ENCODE measurements at regions not wholly inside any gene's neighbourhood (a gene's known extent, or its start where the extent isn't known, plus 50 kb on each side); places are given as distances from the start of the nearest gene placed in this dataset.

GRCh38 chr2:234845602-234846590 lies 105.9 kb upstream of the SH3BP4 start:
- no peak overlapping the region for H3K27ac ChIP-seq
- no peak overlapping the region for H3K4me3 ChIP-seq
- no peak for TF ChIP-seq CTCF (IDR thresholded peaks at IDR 0.05)
- no peak for DNase-seq (ENCODE audit: low spot score)
- no peaks in the 10 kb centered on the region for H3K27me3 ChIP-seq
- H3K36me3 ChIP-seq: no peaks in the 10 kb centered on the region
- no peaks in the 10 kb centered on the region for H3K9me3 ChIP-seq
- peaks cover 0 to under 1% of the 10 kb centered on the region in 2 donors for H3K4me1 ChIP-seq

- TF ChIP-seq CTCF (IDR thresholded peaks at IDR 0.05): no peak
- Histone ChIP-seq H3K36me3 (no peaks in the 10 kb centered on the region), H3K9me3 (no peaks in the 10 kb centered on the region), H3K4me3 (no peak overlapping the region), H3K27me3 (no peaks in the 10 kb centered on the region), H3K27ac (no peak overlapping the region), H3K4me1 (peaks cover 0 to 17% of the 10 kb centered on the region in 2 donors)
- no peak for DNase-seq (ENCODE audit: low spot score)
Observed at GRCh38 chr2:234843411-234843810, 108.4 kb upstream of the SH3BP4 start.

GRCh38 chr2:234842753-234843152 lies 109.1 kb upstream of the SH3BP4 start:
- Histone ChIP-seq H3K4me1 (peaks cover 0 to 17% of the 10 kb centered on the region in 2 donors), H3K4me3 (no peak overlapping the region), H3K27ac (no peak overlapping the region), H3K9me3 (no peaks in the 10 kb centered on the region), H3K36me3 (no peaks in the 10 kb centered on the region), H3K27me3 (no peaks in the 10 kb centered on the region)
- DNase-seq (ENCODE audit: low spot score): no peak
- TF ChIP-seq CTCF (IDR thresholded peaks at IDR 0.05): no peak

GRCh38 chr2:234841321-234842015 lies 110.3 kb upstream of the SH3BP4 start:
- Histone ChIP-seq H3K4me1 (peaks cover 0 to 17% of the 10 kb centered on the region in 2 donors), H3K9me3 (no peaks in the 10 kb centered on the region), H3K27ac (no peak overlapping the region), H3K27me3 (no peaks in the 10 kb centered on the region), H3K4me3 (no peak overlapping the region), H3K36me3 (no peaks in the 10 kb centered on the region)
- no peak for TF ChIP-seq CTCF (IDR thresholded peaks at IDR 0.05)
- no peak for DNase-seq (ENCODE audit: low spot score)

GRCh38 chr2:234840336-234840735 lies 111.5 kb upstream of the SH3BP4 start:
- no peak for TF ChIP-seq CTCF (IDR thresholded peaks at IDR 0.05)
- Histone ChIP-seq H3K4me1 (peaks cover 0 to 17% of the 10 kb centered on the region in 2 donors), H3K9me3 (no peaks in the 10 kb centered on the region), H3K4me3 (no peak overlapping the region), H3K27ac (no peak overlapping the region), H3K27me3 (no peaks in the 10 kb centered on the region), H3K36me3 (no peaks in the 10 kb centered on the region)
- DNase-seq (ENCODE audit: low spot score): peak; percentile 62

All from right atrium auricular region (tissue), 2 donors.